Right renal pelvis (tissue), 4 donors: ENCODE measurements at regions not wholly inside any gene's neighbourhood (a gene's known extent, or its start where the extent isn't known, plus 50 kb on each side); places are given as distances from the start of the nearest gene placed in this dataset.
A peak's percentile ranks its signal among the peaks of the same experiment; 100 is the strongest.

Experiments
- DNase-seq, 4 donors: peaks; one replicate each; pipeline ENCODE4 v3.0.0-alpha.2; 2013; ENCODE audit warnings: low read depth in 4 of 4, low spot score in 3 of 4, missing footprints in 1 of 4

DNA sequence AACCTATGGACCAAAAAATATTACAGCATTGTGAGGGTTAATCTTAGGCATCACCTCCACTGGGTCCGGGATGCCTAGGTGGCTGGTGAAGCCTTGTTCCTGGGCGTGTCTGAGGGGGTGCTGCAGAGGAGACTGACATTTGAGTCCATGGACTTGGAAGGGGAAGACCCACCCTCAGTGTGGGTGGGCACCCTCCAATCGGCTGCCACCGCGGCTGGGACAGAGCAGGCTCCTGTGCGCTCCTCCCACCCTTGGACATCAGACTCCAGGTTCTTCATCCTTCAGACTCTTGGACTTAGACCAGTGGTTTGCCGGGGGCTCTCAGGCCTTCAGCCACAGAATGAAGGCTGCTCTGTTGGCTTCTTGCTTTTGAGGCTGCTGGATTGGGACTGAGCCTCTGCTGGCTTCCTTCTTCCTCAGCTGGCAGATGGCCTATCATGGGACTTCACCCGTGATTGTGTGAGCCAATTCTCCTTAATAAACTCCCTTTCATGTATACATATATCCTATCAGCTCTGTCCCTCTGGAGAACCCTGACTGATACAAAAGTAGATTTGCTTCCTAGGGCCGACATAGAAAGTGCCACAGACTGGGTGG is 113.1 kb downstream of the TTLL2 start:
- DNase-seq, result no peak

DNA sequence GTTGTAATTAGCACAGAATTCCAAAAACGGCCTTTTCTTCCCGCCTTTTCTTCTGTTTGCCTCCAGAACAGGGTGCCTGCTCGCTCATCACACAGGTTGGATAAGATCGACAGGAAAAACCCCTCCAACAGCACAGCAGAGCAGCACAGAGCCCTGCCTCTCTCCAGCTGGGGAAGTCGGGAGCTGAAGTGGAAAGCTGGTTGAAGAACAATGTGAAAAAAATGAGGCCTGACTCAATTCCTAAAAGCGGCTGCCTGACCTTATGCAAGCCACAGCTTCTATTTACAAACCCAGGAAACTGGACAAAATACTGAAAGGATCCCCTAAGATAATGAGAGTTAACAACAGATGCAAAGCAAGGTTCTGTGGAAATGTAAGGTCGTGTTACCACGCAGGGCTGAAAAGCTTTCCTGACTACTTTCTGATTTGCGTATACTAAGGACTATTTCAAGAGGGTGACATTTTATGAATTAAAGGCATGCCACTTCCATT is 116.9 kb downstream of the TTLL2 start:
- DNase-seq, result peak in 1 of 4 donors; percentile 7

GRCh38 chr6:167442245-167442644 is 117.4 kb downstream of the TTLL2 start:
- no peak for DNase-seq

- DNase-seq, result no peak
These were observed 118.2 kb downstream of the TTLL2 start for GRCh38 chr6:167442796-167443680.

DNA sequence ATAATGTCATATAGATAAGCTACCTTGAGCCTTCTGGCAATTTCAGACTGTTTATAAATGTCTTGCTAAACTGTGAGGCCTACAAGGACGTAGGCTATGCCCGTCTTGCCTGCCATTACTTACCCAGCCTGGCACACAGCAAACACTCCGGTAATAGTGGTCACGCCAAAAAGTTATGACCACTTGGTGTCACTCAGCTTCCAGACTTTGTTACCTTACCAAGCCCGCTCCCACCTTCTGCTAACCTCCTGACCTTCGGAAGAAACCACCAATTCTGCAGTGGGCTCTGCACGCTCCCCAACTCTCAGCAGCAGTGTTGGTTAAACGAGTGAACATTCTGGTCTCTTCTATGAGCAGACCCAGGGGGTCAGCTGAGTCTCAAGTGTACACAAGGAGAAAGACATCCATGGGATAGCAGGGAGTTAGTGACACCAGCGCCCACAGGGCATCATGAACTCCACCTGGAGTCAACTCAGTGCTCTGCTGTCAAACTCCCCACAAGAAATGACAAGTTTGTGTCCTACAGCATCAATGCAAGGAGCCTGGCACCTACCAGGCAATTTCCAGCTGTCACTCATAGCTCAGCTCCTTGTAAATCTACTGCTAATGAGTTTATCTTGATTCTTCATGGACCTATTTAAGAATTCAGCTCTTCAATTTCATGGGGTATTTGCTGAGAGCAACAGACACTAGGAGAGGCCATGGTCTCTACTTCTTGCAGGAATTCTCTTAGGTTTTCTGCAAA is 119.9 kb downstream of the TTLL2 start:
- no peak for DNase-seq

DNA sequence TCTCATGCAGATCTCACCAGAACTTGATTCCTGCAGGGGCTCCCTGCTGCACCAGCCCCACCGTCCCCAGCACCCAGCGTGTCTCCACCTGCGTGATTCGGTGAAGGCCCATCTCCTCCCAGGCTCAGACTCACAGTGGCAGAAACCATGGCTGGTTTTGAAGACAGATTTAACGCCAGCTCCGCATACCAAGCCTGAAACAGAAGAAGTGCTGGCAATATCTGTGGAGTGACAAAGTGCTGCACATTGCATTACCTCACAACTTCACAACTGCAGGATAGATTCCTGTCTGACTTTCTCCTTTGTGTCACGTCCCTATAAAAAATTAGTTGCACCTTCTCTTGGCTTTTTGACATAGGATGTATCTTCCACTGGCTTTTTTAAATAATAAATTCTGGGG is 120.7 kb downstream of the TTLL2 start:
- no peak for DNase-seq

DNA sequence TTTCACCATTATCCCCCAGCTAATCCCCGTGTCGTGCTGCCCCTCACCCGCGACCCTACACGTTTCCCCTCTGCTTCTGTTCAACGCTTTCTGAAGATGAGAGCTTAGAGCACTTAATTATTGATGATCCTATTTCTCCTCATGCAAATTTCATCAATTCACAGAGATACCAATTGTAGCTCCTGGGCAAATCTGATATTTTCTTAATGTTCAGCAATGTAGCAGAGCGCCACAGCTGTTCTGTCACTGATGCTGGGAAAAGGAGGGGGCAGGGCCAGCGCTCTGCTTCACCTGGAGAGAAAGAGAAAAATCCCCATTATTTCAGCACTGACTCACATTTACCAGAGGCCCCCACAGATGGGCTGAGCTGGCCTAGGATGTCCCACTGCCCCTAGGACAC is 121.2 kb downstream of the TTLL2 start:
- no peak for DNase-seq

GRCh38 chr6:167446971-167447370 is 122.1 kb downstream of the TTLL2 start:
- no peak for DNase-seq

GRCh38 chr6:167448378-167448777 is 123.5 kb downstream of the TTLL2 start:
- DNase-seq, result no peak

DNA sequence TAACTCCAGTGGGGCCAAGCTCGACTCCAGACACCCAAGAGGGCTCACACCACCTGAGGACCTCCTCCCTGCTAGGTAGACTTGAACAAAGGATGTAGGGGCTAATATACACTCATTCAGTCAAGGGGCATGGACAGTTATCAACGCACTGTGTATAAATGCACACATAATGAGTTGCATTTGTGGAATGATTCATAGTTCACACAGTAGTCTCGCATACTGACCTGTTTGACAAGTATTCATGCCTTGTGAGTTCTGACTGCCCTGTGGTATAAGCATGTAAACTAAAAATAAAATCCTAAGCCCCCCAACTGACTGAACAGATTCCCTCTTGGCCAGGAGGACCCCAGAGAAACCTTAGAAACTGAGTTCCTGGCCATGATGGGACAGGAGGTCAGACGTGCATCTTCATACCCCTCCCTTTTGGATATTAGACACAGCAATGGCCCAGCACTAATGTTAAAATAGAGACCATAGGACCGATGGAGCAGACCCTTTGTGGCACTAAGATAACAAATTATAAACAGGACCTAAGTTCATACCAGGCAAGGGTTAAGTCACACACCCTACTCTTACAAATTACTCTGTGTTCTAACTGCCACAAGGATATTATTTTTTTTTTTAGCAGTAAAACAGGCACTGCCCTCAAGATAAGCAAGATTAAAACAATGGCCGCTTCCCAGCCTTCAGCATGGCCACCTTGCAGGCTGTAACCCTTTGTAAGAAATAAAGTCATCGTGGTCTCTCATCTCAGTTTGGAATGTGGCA is 124.4 kb downstream of the TTLL2 start:
- DNase-seq, result no peak

DNA sequence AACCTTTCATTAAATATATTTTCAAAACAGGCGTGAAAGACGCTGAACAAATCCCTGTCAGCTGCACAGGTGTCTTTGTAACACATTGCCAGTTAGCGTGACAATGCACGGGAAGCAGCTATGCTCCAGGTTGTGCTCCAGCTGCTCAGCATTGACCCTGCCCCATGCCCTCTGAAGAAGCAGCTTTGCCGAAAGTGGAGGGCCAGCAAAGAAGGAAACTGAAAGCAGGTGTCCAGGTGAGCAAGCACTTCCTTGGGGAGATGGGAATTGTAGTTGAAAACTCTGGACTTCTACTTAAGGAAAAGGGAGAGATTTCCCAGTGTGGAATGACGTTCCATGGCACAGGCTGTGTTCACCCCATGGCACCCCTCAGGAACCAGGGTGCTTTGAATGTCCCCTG is 125.7 kb downstream of the TTLL2 start:
- DNase-seq, result no peak

- no peak for DNase-seq
These were observed 127.6 kb downstream of the TTLL2 start for GRCh38 chr6:167452338-167453081.

DNA sequence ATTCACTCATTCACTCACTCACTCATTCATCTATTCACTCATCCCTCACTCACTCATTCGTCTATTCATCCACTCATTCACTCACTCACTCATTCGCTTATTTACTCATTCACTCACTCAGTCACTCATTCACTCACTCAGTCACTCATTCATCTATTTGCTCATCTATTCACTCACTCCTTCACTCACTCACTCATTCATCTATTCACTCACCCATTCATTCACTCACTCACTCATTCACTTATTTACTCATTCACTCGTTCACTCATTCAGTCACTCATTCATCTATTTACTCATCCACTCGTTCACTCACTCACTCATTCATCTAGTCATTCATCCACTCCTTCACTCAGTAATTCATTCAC is 128.2 kb downstream of the TTLL2 start:
- no peak for DNase-seq

DNA sequence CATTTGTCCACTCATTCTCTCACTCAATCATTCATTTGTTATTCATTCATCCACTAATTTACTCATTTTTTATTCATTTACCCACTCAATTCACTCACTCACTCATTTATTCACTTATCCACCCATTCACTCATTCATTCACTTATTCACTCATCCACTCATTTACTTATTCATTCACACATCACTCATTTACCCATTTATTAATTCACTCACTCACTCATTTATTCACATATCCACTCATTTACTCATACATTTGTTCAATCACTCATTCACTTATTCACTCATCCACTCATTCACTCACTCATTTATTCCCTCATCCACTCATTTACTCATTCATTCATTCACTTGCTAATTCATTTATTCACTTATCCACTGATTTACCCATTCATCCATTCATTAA is 129.1 kb downstream of the TTLL2 start:
- DNase-seq, result no peak

- DNase-seq, result no peak
These were observed 130.5 kb downstream of the TTLL2 start for GRCh38 chr6:167455371-167455770.

- DNase-seq, result no peak
These were observed 137.8 kb downstream of the TTLL2 start for GRCh38 chr6:167462514-167463312.

- DNase-seq, result no peak
These were observed 139.3 kb downstream of the TTLL2 start for GRCh38 chr6:167464177-167464576.

DNA sequence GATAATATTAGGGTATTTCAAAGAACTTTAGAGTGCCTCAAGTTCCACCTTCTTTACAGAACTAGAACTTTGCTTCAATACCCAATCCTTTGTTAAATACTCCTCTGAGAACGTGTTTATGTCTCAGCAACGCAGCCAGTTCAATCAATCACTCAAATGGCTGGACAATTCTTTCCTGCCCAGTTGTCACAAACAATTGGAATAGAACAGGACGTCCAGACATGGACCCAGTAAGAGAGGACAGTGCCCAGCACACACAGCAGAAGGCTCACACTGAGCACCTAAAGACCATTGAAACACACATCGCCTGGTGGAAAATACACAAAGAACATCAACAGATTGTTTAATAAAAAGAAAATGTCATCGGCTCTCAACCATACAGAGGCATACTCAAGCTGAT is 140.6 kb downstream of the TTLL2 start:
- DNase-seq, result no peak

DNA sequence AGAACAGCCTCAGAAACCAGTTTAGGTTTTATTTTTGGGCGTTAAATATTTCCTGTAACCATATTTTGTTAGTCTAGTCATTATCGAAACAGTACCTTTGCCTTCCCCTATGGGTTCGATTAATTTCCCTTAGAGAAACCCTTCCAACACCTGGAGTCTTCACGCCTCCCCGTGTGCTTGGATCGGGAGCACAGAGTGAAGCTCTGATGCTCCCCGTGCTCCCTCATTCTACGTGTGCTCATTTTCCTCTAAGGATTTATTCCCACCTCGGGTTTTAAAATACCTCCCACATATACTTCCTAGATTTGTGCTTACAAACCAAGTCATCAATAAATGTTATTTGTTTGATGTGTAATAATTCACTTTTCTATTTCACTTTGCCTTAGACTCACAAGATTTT is 142.4 kb downstream of the TTLL2 start:
- DNase-seq, result no peak
